ENCODE measurements at regions not wholly inside any gene's neighbourhood (a gene's known extent, or its start where the extent isn't known, plus 50 kb on each side); places are given as distances from the start of the nearest gene placed in this dataset.

- DNase-seq (ENCODE audit: extremely low read depth in 1 of 2, low read depth in 1 of 2), result no peak
These were observed 149.5 kb downstream of the RAP2B start for GRCh38 chr3:153311541-153311940.

GRCh38 chr3:153313302-153313965 is 151.4 kb downstream of the RAP2B start:
- DNase-seq (ENCODE audit: extremely low read depth in 1 of 2, low read depth in 1 of 2), result no peak

- DNase-seq (ENCODE audit: extremely low read depth in 1 of 2, low read depth in 1 of 2), result no peak
These were observed 152.0 kb downstream of the RAP2B start for GRCh38 chr3:153314038-153314437.

- no peak for DNase-seq (ENCODE audit: extremely low read depth in 1 of 2, low read depth in 1 of 2)
These were observed 153.8 kb downstream of the RAP2B start for GRCh38 chr3:153315781-153316180.

GRCh38 chr3:153319705-153320554 is 157.9 kb downstream of the RAP2B start:
- no peak for DNase-seq (ENCODE audit: extremely low read depth in 1 of 2, low read depth in 1 of 2)

- DNase-seq (ENCODE audit: extremely low read depth in 1 of 2, low read depth in 1 of 2), result no peak
These were observed 158.6 kb downstream of the RAP2B start for GRCh38 chr3:153320585-153321128.

GRCh38 chr3:153328690-153329089 is 166.7 kb downstream of the RAP2B start:
- no peak for DNase-seq (ENCODE audit: extremely low read depth in 1 of 2, low read depth in 1 of 2)

- DNase-seq (ENCODE audit: extremely low read depth in 1 of 2, low read depth in 1 of 2), result no peak
These were observed 168.9 kb downstream of the RAP2B start for GRCh38 chr3:153330901-153331300.

GRCh38 chr3:153331676-153332075 is 169.7 kb downstream of the RAP2B start:
- no peak for DNase-seq (ENCODE audit: extremely low read depth in 1 of 2, low read depth in 1 of 2)

GRCh38 chr3:153334558-153334957 is 172.5 kb downstream of the RAP2B start:
- no peak for DNase-seq (ENCODE audit: extremely low read depth in 1 of 2, low read depth in 1 of 2)

GRCh38 chr3:153337369-153337768 is 175.3 kb downstream of the RAP2B start:
- no peak for DNase-seq (ENCODE audit: extremely low read depth in 1 of 2, low read depth in 1 of 2)

- DNase-seq (ENCODE audit: extremely low read depth in 1 of 2, low read depth in 1 of 2), result no peak
These were observed 176.5 kb downstream of the RAP2B start for GRCh38 chr3:153338487-153338886.

GRCh38 chr3:153339065-153339464 is 177.0 kb downstream of the RAP2B start:
- no peak for DNase-seq (ENCODE audit: extremely low read depth in 1 of 2, low read depth in 1 of 2)

- DNase-seq (ENCODE audit: extremely low read depth in 1 of 2, low read depth in 1 of 2), result no peak
These were observed 182.2 kb downstream of the RAP2B start for GRCh38 chr3:153343988-153344782.

- DNase-seq (ENCODE audit: extremely low read depth in 1 of 2, low read depth in 1 of 2), result no peak
These were observed 186.6 kb downstream of the RAP2B start for GRCh38 chr3:153348457-153349107.

GRCh38 chr3:153349108-153349499 is 187.1 kb downstream of the RAP2B start:
- no peak for DNase-seq (ENCODE audit: extremely low read depth in 1 of 2, low read depth in 1 of 2)

GRCh38 chr3:153350420-153350819 is 188.4 kb downstream of the RAP2B start:
- no peak for DNase-seq (ENCODE audit: extremely low read depth in 1 of 2, low read depth in 1 of 2)

- DNase-seq (ENCODE audit: extremely low read depth in 1 of 2, low read depth in 1 of 2), result no peak
These were observed 192.6 kb downstream of the RAP2B start for GRCh38 chr3:153354641-153355040.

- DNase-seq (ENCODE audit: extremely low read depth in 1 of 2, low read depth in 1 of 2), result no peak
These were observed 193.5 kb downstream of the RAP2B start for GRCh38 chr3:153355559-153355958.

GRCh38 chr3:153356908-153357307 is 194.9 kb downstream of the RAP2B start:
- DNase-seq (ENCODE audit: extremely low read depth in 1 of 2, low read depth in 1 of 2), result no peak

GRCh38 chr3:153357436-153357835 is 195.4 kb downstream of the RAP2B start:
- no peak for DNase-seq (ENCODE audit: extremely low read depth in 1 of 2, low read depth in 1 of 2)
